ENCODE measurements at regions not wholly inside any gene's neighbourhood (a gene's known extent, or its start where the extent isn't known, plus 50 kb on each side); places are given as distances from the start of the nearest gene placed in this dataset.

GRCh38 chr1:177338376-177338775, 167.6 kb downstream of the BRINP2 start:
- Histone ChIP-seq H3K4me3 (replicated peaks in 1 of 4; ENCODE audit: control extremely low read depth in 1 of 4, insufficient read depth in 1 of 4, low read depth in 3 of 4, low read length in 4 of 4) (no peak overlapping the region), H2AFZ (ENCODE audit: low read length) (no peak overlapping the region), H3K27ac (ENCODE audit: insufficient read depth, low read length) (no peak overlapping the region), H3K4me1 (ENCODE audit: control insufficient read depth, extremely low read depth, insufficient read depth, low read length) (no peaks in the 10 kb centered on the region), H3K79me2 (ENCODE audit: control insufficient read depth, insufficient read depth, low read length) (no peaks in the 10 kb centered on the region), H3K4me2 (ENCODE audit: extremely low read depth, insufficient read depth, low read length) (no peak overlapping the region), H3K27me3 (ENCODE audit: control insufficient read depth, insufficient read depth, low read length) (peaks cover 6% of the 10 kb centered on the region), H3K9me3 (ENCODE audit: control insufficient read depth, insufficient read depth, low read depth, low read length) (no peaks in the 10 kb centered on the region), H3K36me3 (ENCODE audit: control insufficient read depth, insufficient read depth, low read length) (no peaks in the 10 kb centered on the region), H4K20me1 (ENCODE audit: control insufficient read depth, extremely low read depth, insufficient read depth, low read length) (no peaks in the 10 kb centered on the region), H3K9ac (ENCODE audit: insufficient read depth, low read length) (no peak overlapping the region)
- no peak for TF ChIP-seq EZH2 (IDR thresholded peaks at IDR 0.05; ENCODE audit: low read length, missing control alignments)
- TF ChIP-seq CTCF (conservative IDR thresholded peaks at IDR 0.05 in 1 of 2, IDR thresholded peaks at IDR 0.05 in 1 of 2; ENCODE audit: low read depth in 1 of 2, low read length in 2 of 2), result no peak
- no peak for DNase-seq (ENCODE audit: low read depth in 2 of 2)

- no peak for TF ChIP-seq EZH2 (IDR thresholded peaks at IDR 0.05; ENCODE audit: low read length, missing control alignments)
- TF ChIP-seq CTCF (conservative IDR thresholded peaks at IDR 0.05 in 1 of 2, IDR thresholded peaks at IDR 0.05 in 1 of 2; ENCODE audit: low read depth in 1 of 2, low read length in 2 of 2), result no peak
- H3K79me2 ChIP-seq (ENCODE audit: control insufficient read depth, insufficient read depth, low read length), result no peaks in the 10 kb centered on the region
- no peaks in the 10 kb centered on the region for H4K20me1 ChIP-seq (ENCODE audit: control insufficient read depth, extremely low read depth, insufficient read depth, low read length)
- no peak overlapping the region for H3K27ac ChIP-seq (ENCODE audit: insufficient read depth, low read length)
- H3K9ac ChIP-seq (ENCODE audit: insufficient read depth, low read length), result no peak overlapping the region
- H3K4me3 ChIP-seq (replicated peaks in 1 of 4; ENCODE audit: control extremely low read depth in 1 of 4, insufficient read depth in 1 of 4, low read depth in 3 of 4, low read length in 4 of 4), result no peak overlapping the region
- H3K4me1 ChIP-seq (ENCODE audit: control insufficient read depth, extremely low read depth, insufficient read depth, low read length), result no peaks in the 10 kb centered on the region
- H3K4me2 ChIP-seq (ENCODE audit: extremely low read depth, insufficient read depth, low read length), result no peak overlapping the region
- H2AFZ ChIP-seq (ENCODE audit: low read length), result no peak overlapping the region
- no peaks in the 10 kb centered on the region for H3K9me3 ChIP-seq (ENCODE audit: control insufficient read depth, insufficient read depth, low read depth, low read length)
- no peaks in the 10 kb centered on the region for H3K27me3 ChIP-seq (ENCODE audit: control insufficient read depth, insufficient read depth, low read length)
- no peak for DNase-seq (ENCODE audit: low read depth in 2 of 2)
- no peaks in the 10 kb centered on the region for H3K36me3 ChIP-seq (ENCODE audit: control insufficient read depth, insufficient read depth, low read length)
Observed at GRCh38 chr1:177334903-177335302, 164.1 kb downstream of the BRINP2 start.

- no peak overlapping the region for H2AFZ ChIP-seq (ENCODE audit: low read length)
- no peak overlapping the region for H3K4me3 ChIP-seq (replicated peaks in 1 of 4; ENCODE audit: control extremely low read depth in 1 of 4, insufficient read depth in 1 of 4, low read depth in 3 of 4, low read length in 4 of 4)
- H4K20me1 ChIP-seq (ENCODE audit: control insufficient read depth, extremely low read depth, insufficient read depth, low read length), result no peaks in the 10 kb centered on the region
- no peaks in the 10 kb centered on the region for H3K27me3 ChIP-seq (ENCODE audit: control insufficient read depth, insufficient read depth, low read length)
- DNase-seq (ENCODE audit: low read depth in 2 of 2), result peak in 1 of 2 donors; percentile 6
- H3K79me2 ChIP-seq (ENCODE audit: control insufficient read depth, insufficient read depth, low read length), result no peaks in the 10 kb centered on the region
- no peak overlapping the region for H3K4me2 ChIP-seq (ENCODE audit: extremely low read depth, insufficient read depth, low read length)
- H3K9me3 ChIP-seq (ENCODE audit: control insufficient read depth, insufficient read depth, low read depth, low read length), result no peaks in the 10 kb centered on the region
- no peak overlapping the region for H3K9ac ChIP-seq (ENCODE audit: insufficient read depth, low read length)
- no peak for TF ChIP-seq EZH2 (IDR thresholded peaks at IDR 0.05; ENCODE audit: low read length, missing control alignments)
- peak in 1 of 2 donors; percentile 35 for TF ChIP-seq CTCF (conservative IDR thresholded peaks at IDR 0.05 in 1 of 2, IDR thresholded peaks at IDR 0.05 in 1 of 2; ENCODE audit: low read depth in 1 of 2, low read length in 2 of 2)
- H3K27ac ChIP-seq (ENCODE audit: insufficient read depth, low read length), result no peak overlapping the region
- H3K36me3 ChIP-seq (ENCODE audit: control insufficient read depth, insufficient read depth, low read length), result no peaks in the 10 kb centered on the region
- H3K4me1 ChIP-seq (ENCODE audit: control insufficient read depth, extremely low read depth, insufficient read depth, low read length), result no peaks in the 10 kb centered on the region
Observed at GRCh38 chr1:177333936-177334595, 163.3 kb downstream of the BRINP2 start.
